GM18499 (cell line): ENCODE measurements at regions not wholly inside any gene's neighbourhood (a gene's known extent, or its start where the extent isn't known, plus 50 kb on each side); places are given as distances from the start of the nearest gene placed in this dataset.
"Not testable (repeated sequence)": the region's sequence is repeated elsewhere in the genome, so short reads cannot be mapped to it uniquely, and the experiment has no call there.

Experiments
- ATAC-seq: cut with Tn5 transposase; IDR thresholded peaks from one replicate; pipeline ENCODE4 v1.9.1; 2021; ENCODE audit warnings: moderate number of reproducible peaks; ENCODE audit not compliant: insufficient read depth, unreplicated experiment

GRCh38 chr6:9101920-9102319, 666.6 kb upstream of the SLC35B3 start:
- no peak for ATAC-seq

- no peak for ATAC-seq
These were observed 665.7 kb upstream of the SLC35B3 start for GRCh38 chr6:9100869-9101580.

GRCh38 chr6:9095729-9096128, 660.4 kb upstream of the SLC35B3 start:
- ATAC-seq, result no peak

- no peak for ATAC-seq
These were observed 659.8 kb upstream of the SLC35B3 start for GRCh38 chr6:9095137-9095536.

GRCh38 chr6:9089724-9090123, 654.4 kb upstream of the SLC35B3 start:
- no peak for ATAC-seq

- no peak for ATAC-seq
These were observed 652.1 kb upstream of the SLC35B3 start for GRCh38 chr6:9087470-9087869.

GRCh38 chr6:9086331-9086730, 651.0 kb upstream of the SLC35B3 start:
- ATAC-seq, result no peak

- no peak for ATAC-seq
These were observed 650.3 kb upstream of the SLC35B3 start for GRCh38 chr6:9085709-9086070.

- no peak for ATAC-seq
These were observed 649.8 kb upstream of the SLC35B3 start for GRCh38 chr6:9085054-9085708.

- ATAC-seq, result no peak
These were observed 647.8 kb upstream of the SLC35B3 start for GRCh38 chr6:9083108-9083507.

GRCh38 chr6:9066726-9067125, 631.4 kb upstream of the SLC35B3 start:
- no peak for ATAC-seq

GRCh38 chr6:9064156-9064555, 628.8 kb upstream of the SLC35B3 start:
- no peak for ATAC-seq

- ATAC-seq, result no peak
These were observed 627.3 kb upstream of the SLC35B3 start for GRCh38 chr6:9062596-9062995.

- ATAC-seq, result no peak
These were observed 622.6 kb upstream of the SLC35B3 start for GRCh38 chr6:9057937-9058336.

- ATAC-seq, result no peak
These were observed 621.2 kb upstream of the SLC35B3 start for GRCh38 chr6:9056556-9056955.

- no peak for ATAC-seq
These were observed 609.1 kb upstream of the SLC35B3 start for GRCh38 chr6:9044426-9044825.

- no peak for ATAC-seq
These were observed 605.4 kb upstream of the SLC35B3 start for GRCh38 chr6:9040718-9041117.

GRCh38 chr6:9039258-9039657, 603.9 kb upstream of the SLC35B3 start:
- ATAC-seq, result no peak

GRCh38 chr6:9028086-9028485, 592.7 kb upstream of the SLC35B3 start:
- ATAC-seq, result no peak

GRCh38 chr6:9025796-9026394, 590.5 kb upstream of the SLC35B3 start:
- no peak for ATAC-seq

- ATAC-seq, result no peak
These were observed 589.9 kb upstream of the SLC35B3 start for GRCh38 chr6:9025228-9025627.

GRCh38 chr6:9024246-9024645, 588.9 kb upstream of the SLC35B3 start:
- not testable (repeated sequence) for ATAC-seq
